SIG-M5 (cell line): ENCODE measurements at regions not wholly inside any gene's neighbourhood (a gene's known extent, or its start where the extent isn't known, plus 50 kb on each side); places are given as distances from the start of the nearest gene placed in this dataset.
"Not testable (repeated sequence)": the region's sequence is repeated elsewhere in the genome, so short reads cannot be mapped to it uniquely, and the experiment has no call there.

Experiments used
- DNase-seq: peaks from one replicate; lab custom pipeline; 2025; lab: John Stamatoyannopoulos, UW

DNA sequence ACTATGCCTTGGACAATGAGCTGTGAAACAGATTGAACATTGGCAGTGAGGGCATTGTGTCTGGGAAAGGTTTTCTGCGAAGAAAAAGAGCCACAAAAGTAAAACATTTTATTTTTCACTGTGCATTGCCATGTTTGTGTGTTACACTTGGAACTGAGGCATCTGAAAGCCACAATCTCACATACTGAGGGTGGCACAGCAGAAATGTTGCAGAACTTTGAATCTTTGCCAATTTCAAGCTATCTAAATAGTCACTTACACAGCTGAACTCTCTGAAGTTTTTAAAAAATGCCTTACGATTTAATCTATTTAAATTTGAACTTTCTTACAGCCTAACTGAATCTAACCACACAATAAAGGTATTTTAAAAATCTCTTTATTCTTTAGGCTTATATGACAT lies 154.1 kb upstream of the GRM7 start:
- no peak for DNase-seq

DNA sequence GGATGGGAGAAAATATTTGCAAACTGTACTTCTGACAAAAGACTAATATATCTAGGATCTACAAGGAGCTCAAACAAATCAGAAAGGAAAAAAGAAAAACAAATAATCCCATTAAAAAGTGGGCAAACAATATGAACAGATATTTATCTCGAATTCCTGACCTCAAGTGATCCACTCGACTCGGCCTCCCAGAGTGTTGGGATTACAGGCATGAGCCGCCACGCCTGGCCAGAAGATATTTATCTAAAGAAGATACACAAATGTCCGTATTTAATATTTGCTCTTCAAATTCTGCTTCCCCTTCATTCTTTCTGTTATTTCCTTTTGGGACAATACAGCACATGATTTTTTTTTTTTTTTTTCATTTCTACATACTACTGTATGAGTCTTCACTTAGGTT lies 151.7 kb upstream of the GRM7 start:
- no peak for DNase-seq

DNA sequence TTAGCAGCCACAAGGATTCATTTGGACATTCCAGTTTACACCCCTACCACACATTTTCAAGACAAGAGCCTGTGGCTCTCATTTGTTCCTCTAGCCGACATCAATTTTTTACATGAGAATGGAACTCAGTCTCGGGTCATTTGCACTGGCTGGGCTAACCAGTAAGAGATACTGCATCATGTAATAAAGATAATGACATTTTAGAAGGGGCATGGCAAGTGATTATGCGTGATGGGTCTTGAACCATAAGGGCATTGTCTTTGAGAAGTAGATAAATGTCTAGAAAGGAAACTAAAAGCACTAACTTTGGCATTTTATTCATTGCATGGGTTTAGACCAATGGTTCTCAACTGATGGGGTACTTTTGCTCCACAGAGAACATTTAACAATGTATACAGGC lies 146.0 kb upstream of the GRM7 start:
- no peak for DNase-seq

DNA sequence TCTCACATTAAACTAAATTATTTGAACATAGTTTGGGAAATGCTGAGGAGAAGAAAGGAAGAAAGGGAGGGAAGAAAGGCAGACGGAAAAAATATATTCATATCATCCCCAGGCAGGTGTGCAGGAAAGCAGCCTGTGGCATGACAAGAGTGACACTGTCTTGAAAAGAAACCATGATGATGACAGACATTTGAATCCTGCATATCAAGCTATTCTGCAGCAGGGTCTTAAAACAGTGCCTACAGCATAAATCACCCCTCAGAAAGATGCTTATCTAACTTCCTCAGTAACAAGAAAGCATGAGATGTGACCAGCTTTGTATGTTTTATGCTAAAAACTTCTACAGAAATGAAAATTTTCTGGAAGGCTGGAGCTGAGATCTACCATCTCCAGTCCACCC lies 144.5 kb upstream of the GRM7 start:
- DNase-seq, result no peak

GRCh38 chr3:6717026-6717943 lies 143.6 kb upstream of the GRM7 start:
- DNase-seq, result no peak

- no peak for DNase-seq
Measured at GRCh38 chr3:6719999-6720398, 140.9 kb upstream of the GRM7 start.

DNA sequence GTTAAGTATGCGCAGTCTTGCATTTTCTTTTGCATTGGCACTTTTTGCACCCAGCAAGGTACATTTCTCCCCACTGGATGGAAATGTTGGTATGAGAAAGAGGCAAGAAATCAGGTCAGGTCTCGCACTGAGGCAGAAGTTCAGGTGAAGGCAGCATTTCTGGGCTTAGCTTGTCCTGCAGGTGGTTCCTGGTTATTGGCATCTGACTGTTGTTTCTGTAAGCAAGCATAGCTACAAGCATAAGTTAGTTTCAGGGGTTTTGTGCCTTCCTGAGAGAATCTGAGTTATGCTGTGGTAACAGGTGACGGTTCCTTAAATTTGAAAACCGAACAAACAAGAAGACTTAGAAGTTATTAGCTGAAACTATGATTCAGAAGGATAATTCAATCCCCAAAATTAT lies 139.4 kb upstream of the GRM7 start:
- no peak for DNase-seq

GRCh38 chr3:6723205-6723604 lies 137.7 kb upstream of the GRM7 start:
- DNase-seq, result no peak

DNA sequence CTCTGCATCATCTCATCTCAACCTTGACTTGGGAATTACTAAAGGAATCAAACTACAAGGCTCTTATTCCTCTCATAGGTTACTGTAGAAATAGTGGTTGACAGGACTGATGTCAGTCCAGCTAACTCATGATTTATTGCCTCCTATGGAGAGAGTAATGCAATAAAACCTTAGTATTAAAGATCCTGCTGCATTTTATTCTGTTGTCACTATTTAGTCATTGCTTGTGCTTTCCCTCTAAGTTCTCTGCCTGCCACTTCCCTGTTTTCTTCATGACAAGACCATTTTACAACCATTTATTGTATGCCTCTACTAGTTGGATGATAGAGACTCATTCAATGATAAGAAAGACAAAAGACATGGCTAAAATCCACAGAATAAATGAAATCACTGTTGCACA lies 134.1 kb upstream of the GRM7 start:
- no peak for DNase-seq

DNA sequence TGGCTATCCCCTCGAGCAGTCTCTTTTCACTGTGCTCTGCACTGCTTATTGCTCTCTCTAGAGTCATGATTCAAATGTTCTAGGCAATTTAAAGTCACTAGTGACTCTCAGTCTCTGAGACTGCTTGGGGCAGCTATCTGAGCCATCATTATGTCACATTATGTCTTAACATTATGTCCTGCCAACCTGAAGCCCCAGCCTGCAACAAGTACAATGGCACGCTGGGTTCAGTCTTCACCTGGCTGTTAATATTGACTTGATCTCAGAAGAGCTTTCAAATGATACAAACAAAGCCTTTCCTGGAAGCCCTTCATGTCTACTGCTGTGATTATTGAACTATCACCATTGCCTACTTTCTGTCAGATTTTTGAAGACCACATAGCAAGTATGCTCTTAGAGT lies 128.1 kb upstream of the GRM7 start:
- no peak for DNase-seq

- DNase-seq, result no peak
Measured at GRCh38 chr3:6733699-6734394, 127.1 kb upstream of the GRM7 start.

- no peak for DNase-seq
Measured at GRCh38 chr3:6734395-6734746, 126.5 kb upstream of the GRM7 start.

DNA sequence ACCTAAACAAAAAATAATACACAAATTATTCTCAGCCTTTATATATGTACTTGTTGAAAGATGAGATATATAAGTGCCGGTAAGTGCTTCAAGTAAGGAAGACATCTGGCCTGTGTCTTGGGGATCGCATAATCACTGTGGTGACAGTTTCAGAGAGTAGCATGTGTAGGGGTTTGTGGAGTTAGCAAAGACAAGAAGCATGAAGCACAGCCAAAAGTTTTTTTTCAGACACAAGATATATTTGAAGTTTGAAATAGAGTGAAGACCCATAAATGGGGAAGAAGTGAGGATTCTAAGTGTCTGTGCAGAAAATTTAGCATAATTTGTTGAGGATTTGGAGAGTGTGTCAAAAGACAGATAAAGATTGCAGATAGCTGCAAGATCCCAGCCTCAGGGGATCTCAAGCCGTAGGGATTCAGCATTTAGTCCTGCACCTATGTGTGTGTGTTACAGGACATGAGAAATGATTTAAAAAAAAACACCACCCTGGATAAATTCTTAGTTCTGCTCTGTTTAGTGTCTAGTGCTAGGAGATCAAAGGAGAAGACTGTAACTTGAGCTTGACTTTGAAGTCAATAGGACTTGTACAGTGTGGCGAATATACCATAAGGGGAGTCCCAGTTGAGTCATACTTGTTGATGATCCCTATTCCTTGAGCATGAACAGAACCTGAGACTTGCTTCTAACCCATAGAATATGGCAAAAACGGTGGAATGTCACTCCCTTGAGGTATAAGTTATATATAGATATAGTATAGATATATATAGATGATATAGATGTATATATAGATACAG lies 123.9 kb upstream of the GRM7 start:
- no peak for DNase-seq

DNA sequence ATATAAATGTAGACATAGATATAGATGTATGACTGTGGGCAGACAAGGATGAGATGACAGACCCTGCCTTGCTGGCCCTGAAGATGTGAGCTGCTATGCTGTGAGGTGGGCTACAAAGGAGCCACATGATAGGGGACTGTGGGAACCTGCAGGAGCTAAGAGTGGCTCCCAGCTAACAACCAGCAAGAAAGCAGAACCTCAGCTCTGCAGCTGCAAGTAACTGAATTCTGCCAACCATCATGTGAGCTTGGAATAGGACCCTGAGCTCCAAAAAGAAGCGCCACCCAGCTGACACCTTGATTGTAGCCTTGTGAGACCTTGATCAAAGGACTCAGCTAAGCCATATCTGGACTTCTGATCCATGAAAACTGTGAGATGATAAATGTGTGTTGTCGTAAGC lies 123.3 kb upstream of the GRM7 start:
- DNase-seq, result no peak

- no peak for DNase-seq
Measured at GRCh38 chr3:6739288-6739687, 121.6 kb upstream of the GRM7 start.

GRCh38 chr3:6743067-6743720 lies 117.7 kb upstream of the GRM7 start:
- no peak for DNase-seq

DNA sequence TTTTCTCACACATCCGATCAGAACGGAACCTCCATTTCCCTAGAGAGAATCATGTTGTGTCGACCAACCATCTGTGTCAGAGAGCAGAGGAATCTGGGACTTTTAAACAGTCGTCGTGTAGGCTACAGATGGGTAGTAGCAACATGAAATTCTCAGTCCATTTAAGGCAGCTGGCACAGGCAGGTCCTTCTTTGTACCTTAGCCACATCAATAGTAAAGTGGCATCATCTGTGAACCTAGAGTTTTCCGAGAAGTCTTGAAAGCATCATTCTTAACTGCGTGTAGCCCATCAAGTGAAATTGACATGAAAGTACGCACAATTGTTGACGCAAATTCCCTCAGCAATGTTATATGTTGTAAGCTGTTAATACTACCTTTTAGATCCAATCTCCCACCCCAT lies 114.5 kb upstream of the GRM7 start:
- no peak for DNase-seq

GRCh38 chr3:6747017-6747416 lies 113.9 kb upstream of the GRM7 start:
- no peak for DNase-seq

GRCh38 chr3:6750782-6751181 lies 110.1 kb upstream of the GRM7 start:
- no peak for DNase-seq

GRCh38 chr3:6753536-6753935 lies 107.4 kb upstream of the GRM7 start:
- DNase-seq, result no peak

- not testable (repeated sequence) for DNase-seq
Measured at GRCh38 chr3:6769532-6770396, 91.2 kb upstream of the GRM7 start.

GRCh38 chr3:6770397-6770690 lies 90.6 kb upstream of the GRM7 start:
- DNase-seq, result no peak
